WTC11 (cell line): ENCODE measurements at regions not wholly inside any gene's neighbourhood (a gene's known extent, or its start where the extent isn't known, plus 50 kb on each side); places are given as distances from the start of the nearest gene placed in this dataset.

Source experiments
- ATAC-seq: fragments of 200-7000 bp; cut with Tn5 transposase; 2 replicates; pipeline ENCODE4 v1.10.0; 2021; ENCODE audit warnings: mild to moderate bottlenecking, moderate library complexity
- CTCF ChIA-PET: fragments of 300-600 bp; sonication (Branson Sonifier 250); formaldehyde crosslinking; loops from one replicate; lab custom pipeline; 2021; ENCODE audit warnings: antibody characterized with exemption; lab: Charles Lee
- POLR2A ChIA-PET: fragments of 350-600 bp; sonication (Branson Sonifier 250); formaldehyde crosslinking; loops from one replicate; lab custom pipeline; 2021; ENCODE audit warnings: antibody characterized with exemption; lab: Charles Lee
- DNase-seq: peaks from one replicate; pipeline ENCODE4 v3.0.0; 2021; ENCODE audit warnings: low spot score
- H3K27ac Mint-ChIP-seq: 2 replicates; pipeline ENCODE4 v1.8.0; 2021; ENCODE audit warnings: mixed read lengths
- H3K27me3 Mint-ChIP-seq: 2 replicates; pipeline ENCODE4 v1.8.0; 2021; ENCODE audit warnings: low read depth, mild to moderate bottlenecking, moderate library complexity, mixed read lengths
- H3K36me3 Mint-ChIP-seq: 2 replicates; pipeline ENCODE4 v1.8.0; 2021; ENCODE audit warnings: mixed read lengths
- H3K4me1 Mint-ChIP-seq: 2 replicates; pipeline ENCODE4 v1.8.0; 2022; ENCODE audit warnings: mixed read lengths
- H3K4me3 Mint-ChIP-seq: 2 replicates; pipeline ENCODE4 v1.8.0; 2021; ENCODE audit warnings: mild to moderate bottlenecking, moderate library complexity, mixed read lengths
- H3K9me3 Mint-ChIP-seq: 2 replicates; pipeline ENCODE4 v1.8.0; 2021; ENCODE audit warnings: mixed read lengths
- ATF1 ChIP-seq: sonication (generic); formaldehyde crosslinking; IDR thresholded peaks from 2 replicates; pipeline ENCODE4 v1.8.1; 2023; ENCODE audit warnings: mild to moderate bottlenecking, moderate library complexity, missing genetic modification reagents
- CDX4 ChIP-seq: fragments of 250-450 bp; sonication (Bioruptor Pico); IDR thresholded peaks from 2 replicates; pipeline ENCODE4 v1.9.0; 2021; ENCODE audit warnings: moderate library complexity, mild to moderate bottlenecking, inconsistent platforms, borderline replicate concordance
- ELF4 ChIP-seq: sonication (generic); formaldehyde crosslinking; IDR thresholded peaks from 2 replicates; pipeline ENCODE4 v1.8.1; 2022; ENCODE audit warnings: low read depth, mild to moderate bottlenecking, moderate library complexity, missing genetic modification reagents
- ESRRA ChIP-seq: sonication (generic); formaldehyde crosslinking; IDR thresholded peaks from 2 replicates; pipeline ENCODE4 v1.8.1; 2022; ENCODE audit warnings: mild to moderate bottlenecking, missing genetic modification reagents, borderline replicate concordance
- FOXK1 ChIP-seq: sonication (generic); formaldehyde crosslinking; IDR thresholded peaks from 2 replicates; pipeline ENCODE4 v1.8.0; 2022; ENCODE audit warnings: mild to moderate bottlenecking, moderate library complexity, missing genetic modification reagents
- GTF2I ChIP-seq: fragments of 250-450 bp; sonication (Bioruptor Pico); conservative IDR thresholded peaks from 2 replicates; pipeline ENCODE4 v1.4.0; 2021; ENCODE audit warnings: mild to moderate bottlenecking
- JUN ChIP-seq: sonication (generic); formaldehyde crosslinking; IDR thresholded peaks from 2 replicates; pipeline ENCODE4 v1.8.0; 2023; ENCODE audit warnings: mild to moderate bottlenecking, missing genetic modification reagents
- MAX ChIP-seq: sonication (generic); formaldehyde crosslinking; IDR thresholded peaks from 2 replicates; pipeline ENCODE4 v1.8.0; 2022; ENCODE audit warnings: mild to moderate bottlenecking, missing genetic modification reagents
- MYBL2 ChIP-seq: sonication (generic); formaldehyde crosslinking; IDR thresholded peaks from 2 replicates; pipeline ENCODE4 v1.8.1; 2023; ENCODE audit warnings: mild to moderate bottlenecking, moderate library complexity, missing genetic modification reagents
- NFATC4 ChIP-seq: fragments of 250-450 bp; sonication (Bioruptor Pico); IDR thresholded peaks from 2 replicates; pipeline ENCODE4 v1.9.0; 2021; ENCODE audit warnings: mild to moderate bottlenecking
- NFE2L1 ChIP-seq: sonication (generic); formaldehyde crosslinking; IDR thresholded peaks from 2 replicates; pipeline ENCODE4 v1.8.1; 2023; ENCODE audit warnings: missing genetic modification reagents
- NFYB ChIP-seq: sonication (generic); formaldehyde crosslinking; conservative IDR thresholded peaks from 2 replicates; pipeline ENCODE4 v1.8.0; 2022; ENCODE audit warnings: low read depth, missing genetic modification reagents
- NR3C1 ChIP-seq: sonication (generic); formaldehyde crosslinking; conservative IDR thresholded peaks from 2 replicates; pipeline ENCODE4 v1.8.1; 2023; ENCODE audit warnings: low read depth, mild to moderate bottlenecking, missing genetic modification reagents
- PRRX2 ChIP-seq: fragments of 250-450 bp; sonication (Bioruptor Pico); IDR thresholded peaks from 2 replicates; pipeline ENCODE4 v1.8.0; 2021; ENCODE audit warnings: mild to moderate bottlenecking
- SMAD3 ChIP-seq: sonication (generic); formaldehyde crosslinking; IDR thresholded peaks from 2 replicates; pipeline ENCODE4 v1.8.0; 2022; ENCODE audit warnings: missing genetic modification reagents, mild to moderate bottlenecking, borderline replicate concordance
- SMAD4 ChIP-seq: sonication (generic); formaldehyde crosslinking; IDR thresholded peaks from 2 replicates; pipeline ENCODE4 v1.8.0; 2022; ENCODE audit warnings: mild to moderate bottlenecking, missing genetic modification reagents
- SP1 ChIP-seq: sonication (generic); formaldehyde crosslinking; conservative IDR thresholded peaks from 2 replicates; pipeline ENCODE4 v1.8.1; 2022; ENCODE audit warnings: missing genetic modification reagents
- ZBTB43 ChIP-seq: sonication (generic); formaldehyde crosslinking; IDR thresholded peaks from 2 replicates; pipeline ENCODE4 v1.8.1; 2023; ENCODE audit warnings: mild to moderate bottlenecking, missing genetic modification reagents
- ZMAT4 ChIP-seq: fragments of 250-450 bp; sonication (Bioruptor Pico); IDR thresholded peaks from 2 replicates; pipeline ENCODE4 v1.9.0; 2021; ENCODE audit warnings: mild to moderate bottlenecking
- ZNF219 ChIP-seq: sonication (generic); formaldehyde crosslinking; IDR thresholded peaks from 2 replicates; pipeline ENCODE4 v1.8.0; 2023; ENCODE audit warnings: missing genetic modification reagents, mild to moderate bottlenecking, borderline replicate concordance
- ZNF423 ChIP-seq: fragments of 250-450 bp; sonication (Bioruptor Pico); IDR thresholded peaks from 2 replicates; pipeline ENCODE4 v2.1.2; 2022; ENCODE audit warnings: mild to moderate bottlenecking, moderate library complexity
- ZNF671 ChIP-seq: fragments of 250-450 bp; sonication (Bioruptor Pico); IDR thresholded peaks from 2 replicates; pipeline ENCODE4 v1.8.0; 2021; ENCODE audit warnings: mild to moderate bottlenecking
- TF ChIP-seq, protein P1 (sequence below): sonication (generic); formaldehyde crosslinking; IDR thresholded peaks from 2 replicates; pipeline ENCODE4 v1.8.0; 2023; ENCODE audit warnings: missing genetic modification reagents
- TF ChIP-seq, protein P2 (sequence below): sonication (generic); formaldehyde crosslinking; IDR thresholded peaks from 2 replicates; pipeline ENCODE4 v1.8.0; 2022; ENCODE audit warnings: mild to moderate bottlenecking, missing genetic modification reagents
- TF ChIP-seq, protein P3 (sequence below): sonication (generic); formaldehyde crosslinking; IDR thresholded peaks from 2 replicates; pipeline ENCODE4 v1.8.1; 2023; ENCODE audit warnings: mild to moderate bottlenecking, moderate library complexity, missing genetic modification reagents

DNA sequence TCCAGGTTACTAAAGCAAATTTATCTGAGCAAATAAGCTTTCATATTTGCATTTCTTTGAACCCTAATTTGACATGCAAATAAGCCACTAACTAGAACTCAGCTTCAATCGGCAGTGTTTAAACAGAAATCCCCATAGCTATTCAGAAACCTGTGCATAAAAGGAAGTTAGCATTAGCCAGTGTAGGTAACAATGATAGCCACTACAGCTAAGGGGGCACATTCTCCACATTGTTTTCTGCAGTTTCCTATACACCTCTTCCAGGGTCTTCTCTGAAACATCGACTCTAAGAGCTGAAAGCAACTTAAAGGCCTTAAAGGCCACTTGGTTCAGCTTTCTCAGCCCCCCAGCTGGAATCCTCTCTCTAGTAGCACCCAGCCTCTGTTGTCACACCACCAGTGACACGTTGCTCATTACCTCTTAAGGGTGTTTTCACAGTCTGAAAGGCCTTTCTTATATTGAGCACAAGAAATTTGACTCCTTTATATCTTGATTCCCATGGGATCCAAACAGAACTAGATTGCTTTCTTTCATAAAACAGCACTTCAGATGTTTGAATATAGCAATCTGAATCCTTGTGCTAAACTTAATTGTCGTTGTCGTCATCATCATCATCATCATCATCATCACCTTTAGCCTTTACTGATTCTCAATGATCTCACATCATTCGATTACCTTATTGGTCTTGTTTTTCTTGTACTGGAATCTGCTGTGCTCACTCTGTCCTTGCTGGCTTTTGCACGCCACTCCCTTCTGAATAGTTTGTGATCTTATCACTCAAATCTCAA, 93.9 kb upstream of the DAB1 start (continued):
- TF ChIP-seq, protein P1, sequence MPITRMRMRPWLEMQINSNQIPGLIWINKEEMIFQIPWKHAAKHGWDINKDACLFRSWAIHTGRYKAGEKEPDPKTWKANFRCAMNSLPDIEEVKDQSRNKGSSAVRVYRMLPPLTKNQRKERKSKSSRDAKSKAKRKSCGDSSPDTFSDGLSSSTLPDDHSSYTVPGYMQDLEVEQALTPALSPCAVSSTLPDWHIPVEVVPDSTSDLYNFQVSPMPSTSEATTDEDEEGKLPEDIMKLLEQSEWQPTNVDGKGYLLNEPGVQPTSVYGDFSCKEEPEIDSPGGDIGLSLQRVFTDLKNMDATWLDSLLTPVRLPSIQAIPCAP (CRISPR knock-in tag) = no peak
- TF ChIP-seq, all 79 proteins: peak for 0

GRCh38 chr1:57512386-57512785, 88.5 kb upstream of the DAB1 start:
- no peak for DNase-seq
- ATAC-seq = no peak
- no peak overlapping the region for H3K27ac Mint-ChIP-seq
- no peak overlapping the region for H3K4me3 Mint-ChIP-seq
- H3K4me1 Mint-ChIP-seq = peaks cover 10% of the 10 kb centered on the region
- no peaks in the 10 kb centered on the region for H3K36me3 Mint-ChIP-seq
- no peaks in the 10 kb centered on the region for H3K9me3 Mint-ChIP-seq
- CTCF ChIA-PET = no interaction called here
- POLR2A ChIA-PET = no interaction called here
- H3K27me3 Mint-ChIP-seq = no peaks in the 10 kb centered on the region
- TF ChIP-seq ELF4 (CRISPR knock-in tag) = no peak
- no peak for TF ChIP-seq SMAD3 (CRISPR knock-in tag)
- no peak for TF ChIP-seq NFATC4
- no peak for TF ChIP-seq ZBTB43
- no peak for TF ChIP-seq SP1 (CRISPR knock-in tag)
- TF ChIP-seq NR3C1 (CRISPR knock-in tag) = no peak
- no peak for TF ChIP-seq ATF1 (CRISPR knock-in tag)
- TF ChIP-seq, protein P2, sequence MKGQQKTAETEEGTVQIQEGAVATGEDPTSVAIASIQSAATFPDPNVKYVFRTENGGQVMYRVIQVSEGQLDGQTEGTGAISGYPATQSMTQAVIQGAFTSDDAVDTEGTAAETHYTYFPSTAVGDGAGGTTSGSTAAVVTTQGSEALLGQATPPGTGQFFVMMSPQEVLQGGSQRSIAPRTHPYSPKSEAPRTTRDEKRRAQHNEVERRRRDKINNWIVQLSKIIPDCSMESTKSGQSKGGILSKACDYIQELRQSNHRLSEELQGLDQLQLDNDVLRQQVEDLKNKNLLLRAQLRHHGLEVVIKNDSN (CRISPR knock-in tag) = no peak
- no peak for TF ChIP-seq ZMAT4 (CRISPR knock-in tag)
- no peak for TF ChIP-seq NFYB (CRISPR knock-in tag)
- TF ChIP-seq NFE2L1 = no peak
- TF ChIP-seq SMAD4 = no peak

DNA sequence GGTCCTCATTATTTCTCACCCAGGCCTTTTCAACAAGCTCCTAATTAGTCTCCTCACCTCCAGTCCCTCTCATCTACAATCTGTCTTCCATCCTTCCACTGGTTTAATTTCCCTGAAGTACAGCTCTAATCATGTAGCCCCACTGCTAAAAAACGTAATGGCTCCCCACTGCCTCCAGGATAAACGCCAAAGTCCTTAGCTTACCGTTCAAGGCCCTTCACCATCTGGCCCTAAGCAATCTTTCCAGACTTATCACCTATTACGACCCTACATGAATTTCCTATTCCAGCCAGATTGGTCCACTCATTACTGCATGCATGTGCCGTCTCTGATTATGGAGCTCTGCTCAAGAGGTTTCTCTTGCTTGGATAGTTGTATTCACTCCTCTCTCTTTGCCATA, 83.1 kb upstream of the DAB1 start:
- no peaks in the 10 kb centered on the region for H3K4me1 Mint-ChIP-seq
- POLR2A ChIA-PET = no interaction called here
- DNase-seq = no peak
- no peak for ATAC-seq
- no peak overlapping the region for H3K4me3 Mint-ChIP-seq
- H3K27ac Mint-ChIP-seq = no peak overlapping the region
- CTCF ChIA-PET = no interaction called here
- H3K9me3 Mint-ChIP-seq = 0 out of 2 replicates have a peak, but pooled peaks cover 3% of the 10 kb centered on the region
- TF ChIP-seq CDX4 (CRISPR knock-in tag) (no peak), GTF2I (no peak)
- no peaks in the 10 kb centered on the region for H3K27me3 Mint-ChIP-seq
- H3K36me3 Mint-ChIP-seq = no peaks in the 10 kb centered on the region

- H3K4me1 Mint-ChIP-seq = peaks cover 5% of the 10 kb centered on the region
- H3K4me3 Mint-ChIP-seq = no peak overlapping the region
- ChIA-PET POLR2A (no interaction called here), CTCF (no interaction called here)
- no peaks in the 10 kb centered on the region; the same call in 1 of the 2 replicates for H3K27me3 Mint-ChIP-seq
- 0 out of 2 replicates have a peak, but pooled peaks cover 3% of the 10 kb centered on the region for H3K9me3 Mint-ChIP-seq
- no peak for ATAC-seq
- H3K36me3 Mint-ChIP-seq = no peaks in the 10 kb centered on the region
- DNase-seq = no peak
- H3K27ac Mint-ChIP-seq = no peak overlapping the region
- TF ChIP-seq JUN = no peak
- TF ChIP-seq PRRX2 (CRISPR knock-in tag) = no peak
- TF ChIP-seq, protein P3, sequence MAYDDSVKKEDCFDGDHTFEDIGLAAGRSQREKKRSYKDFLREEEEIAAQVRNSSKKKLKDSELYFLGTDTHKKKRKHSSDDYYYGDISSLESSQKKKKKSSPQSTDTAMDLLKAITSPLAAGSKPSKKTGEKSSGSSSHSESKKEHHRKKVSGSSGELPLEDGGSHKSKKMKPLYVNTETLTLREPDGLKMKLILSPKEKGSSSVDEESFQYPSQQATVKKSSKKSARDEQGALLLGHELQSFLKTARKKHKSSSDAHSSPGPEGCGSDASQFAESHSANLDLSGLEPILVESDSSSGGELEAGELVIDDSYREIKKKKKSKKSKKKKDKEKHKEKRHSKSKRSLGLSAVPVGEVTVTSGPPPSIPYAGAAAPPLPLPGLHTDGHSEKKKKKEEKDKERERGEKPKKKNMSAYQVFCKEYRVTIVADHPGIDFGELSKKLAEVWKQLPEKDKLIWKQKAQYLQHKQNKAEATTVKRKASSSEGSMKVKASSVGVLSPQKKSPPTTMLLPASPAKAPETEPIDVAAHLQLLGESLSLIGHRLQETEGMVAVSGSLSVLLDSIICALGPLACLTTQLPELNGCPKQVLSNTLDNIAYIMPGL (CRISPR knock-in tag) = no peak
- no peak for TF ChIP-seq ESRRA (CRISPR knock-in tag)
- TF ChIP-seq MYBL2 (CRISPR knock-in tag) = no peak
- TF ChIP-seq ZNF219 (CRISPR knock-in tag) = no peak
- no peak for TF ChIP-seq MAX (CRISPR knock-in tag)
- no peak for TF ChIP-seq ZNF671 (CRISPR knock-in tag)
- no peak for TF ChIP-seq SMAD3 (CRISPR knock-in tag)
- no peak for TF ChIP-seq NFE2L1
- TF ChIP-seq, protein P1 (CRISPR knock-in tag) = no peak
- TF ChIP-seq FOXK1 (CRISPR knock-in tag) = no peak
- TF ChIP-seq ZNF423 = no peak
Measured at GRCh38 chr1:57503337-57503736, 79.5 kb upstream of the DAB1 start.
